IMR-90 (cell line): ENCODE measurements at regions not wholly inside any gene's neighbourhood (a gene's known extent, or its start where the extent isn't known, plus 50 kb on each side); places are given as distances from the start of the nearest gene placed in this dataset.
"Not testable (repeated sequence)": the region's sequence is repeated elsewhere in the genome, so short reads cannot be mapped to it uniquely, and the experiment has no call there.

ENCODE experiments used
- ATAC-seq: fragments of 200-7000 bp; cut with Tn5 transposase; 2 replicates; pipeline ENCODE4 v1.9.1; 2020; ENCODE audit warnings: low read depth, mild to moderate bottlenecking, moderate library complexity
- BruUV-seq: library from RNA; stranded (reverse); fragments of 400-500 nt; replicated peaks from 2 replicates; lab custom pipeline; 2021; lab: Mats Ljungman, UMichigan
- CTCF ChIA-PET: fragments of 300-600 bp; formaldehyde crosslinking; extraction: SDS; loops from one replicate; lab custom pipeline; 2021; ENCODE audit warnings: antibody characterized with exemption; lab: Yijun Ruan, JAX
- POLR2A ChIA-PET: fragments of 300-600 bp; sonication (Branson Sonifier 250); formaldehyde crosslinking; loops from one replicate; lab custom pipeline; 2022; ENCODE audit warnings: antibody characterized with exemption; ENCODE audit not compliant: unreplicated experiment; lab: Charles Lee
- DNase-seq: peaks from one replicate; pipeline ENCODE4 v3.0.0; 2013
- H2AFZ ChIP-seq: replicated peaks from 2 replicates; pipeline ENCODE3; 2013; ENCODE audit warnings: low read length, mild to moderate bottlenecking; ENCODE audit not compliant: poor library complexity
- H2AK5ac ChIP-seq: 2 replicates; pipeline ENCODE4 v1.6.1; 2013; ENCODE audit warnings: low read depth, low read length, inconsistent platforms
- H2AK9ac ChIP-seq: replicated peaks from 2 replicates; pipeline ENCODE3; 2013; ENCODE audit warnings: mild to moderate bottlenecking, low read depth, low read length, moderate library complexity; ENCODE audit not compliant: poor library complexity
- H2BK120ac ChIP-seq: 2 replicates; pipeline ENCODE4 v1.6.1; 2013; ENCODE audit warnings: low read depth, low read length, inconsistent platforms
- H2BK15ac ChIP-seq: 3 replicates; pipeline ENCODE4 v1.6.1; 2013; ENCODE audit warnings: low read depth, low read length, inconsistent platforms
- H2BK20ac ChIP-seq: 2 replicates; pipeline ENCODE4 v1.6.1; 2013; ENCODE audit warnings: low read depth, mild to moderate bottlenecking, inconsistent platforms, low read length, moderate library complexity
- H2BK5ac ChIP-seq: 2 replicates; pipeline ENCODE4 v1.6.1; 2013; ENCODE audit warnings: mild to moderate bottlenecking, low read depth, low read length, inconsistent platforms; ENCODE audit not compliant: poor library complexity, severe bottlenecking
- H3K14ac ChIP-seq: replicated peaks from 2 replicates; pipeline ENCODE4 v1.6.1; 2013; ENCODE audit warnings: low read depth, low read length, inconsistent platforms
- H3K18ac ChIP-seq: 2 replicates; pipeline ENCODE4 v1.6.1; 2013; ENCODE audit warnings: low read depth, low read length, control low read depth
- H3K23ac ChIP-seq: 2 replicates; pipeline ENCODE4 v1.6.1; 2013; ENCODE audit warnings: low read depth, low read length, inconsistent platforms
- H3K27ac ChIP-seq: 2 replicates; pipeline ENCODE4 v1.5.1; 2013; ENCODE audit warnings: mild to moderate bottlenecking, control low read depth, low read length; ENCODE audit not compliant: insufficient read depth
- H3K27me3 ChIP-seq: 2 replicates; pipeline ENCODE4 v1.6.1; 2013; ENCODE audit warnings: low read length; ENCODE audit not compliant: control insufficient read depth, insufficient read depth
- H3K36me3 ChIP-seq: 2 replicates; pipeline ENCODE4 v1.6.1; 2013; ENCODE audit warnings: low read length, mixed read lengths; ENCODE audit not compliant: control insufficient read depth, insufficient read depth
- H3K4ac ChIP-seq: 2 replicates; pipeline ENCODE4 v1.6.1; 2013; ENCODE audit warnings: low read depth, low read length, inconsistent platforms
- H3K4me1 ChIP-seq: 2 replicates; pipeline ENCODE4 v1.6.1; 2013; ENCODE audit warnings: low read length, mixed read lengths; ENCODE audit not compliant: control insufficient read depth, insufficient read depth
- H3K4me2 ChIP-seq: 2 replicates; pipeline ENCODE4 v1.6.1; 2013; ENCODE audit warnings: low read depth, mild to moderate bottlenecking, control low read depth, low read length, moderate library complexity
- H3K4me3 ChIP-seq: 2 replicates; pipeline ENCODE4 v1.5.1; 2013; ENCODE audit warnings: low read depth, mild to moderate bottlenecking, control low read depth, low read length, moderate library complexity; ENCODE audit not compliant: insufficient read depth
- H3K56ac ChIP-seq: 2 replicates; pipeline ENCODE4 v1.6.1; 2013; ENCODE audit warnings: low read length, inconsistent platforms; ENCODE audit not compliant: insufficient read depth; ENCODE audit errors: extremely low read depth
- H3K79me1 ChIP-seq, 2 experiments: 2 replicates each; pipeline ENCODE4 v1.6.1; 2013; ENCODE audit warnings: low read length in 2 of 2, inconsistent platforms in 1 of 2, low read depth in 1 of 2
- H3K9ac ChIP-seq: 2 replicates; pipeline ENCODE4 v1.6.1; 2013; ENCODE audit warnings: low read depth, low read length, control low read depth
- H3K9me1 ChIP-seq: 2 replicates; pipeline ENCODE4 v1.6.1; 2013; ENCODE audit warnings: low read length, inconsistent platforms; ENCODE audit not compliant: insufficient read depth
- H3K9me3 ChIP-seq: 2 replicates; pipeline ENCODE4 v1.6.1; 2013; ENCODE audit warnings: low read length; ENCODE audit not compliant: control insufficient read depth, insufficient read depth
- H4K20me1 ChIP-seq: 2 replicates; pipeline ENCODE4 v1.6.1; 2013; ENCODE audit warnings: low read length, inconsistent platforms; ENCODE audit not compliant: insufficient read depth
- H4K5ac ChIP-seq: 2 replicates; pipeline ENCODE4 v1.6.1; 2013; ENCODE audit warnings: mild to moderate bottlenecking, low read depth, low read length, control low read depth
- H4K8ac ChIP-seq, 2 experiments: 2 replicates each; pipeline ENCODE4 v1.6.1; 2013; ENCODE audit warnings: low read depth in 2 of 2, low read length in 2 of 2, control low read depth in 1 of 2, inconsistent platforms in 1 of 2
- H4K91ac ChIP-seq: 2 replicates; pipeline ENCODE4 v1.6.1; 2013; ENCODE audit warnings: low read depth, low read length, inconsistent platforms; ENCODE audit not compliant: insufficient read depth
- CHD1 ChIP-seq: IDR thresholded peaks from 2 replicates; pipeline ENCODE4 v1.6.1; 2012; ENCODE audit warnings: low read depth, low read length, improper control_type of control experiment
- WGBS, 2 experiments: methylation state at CpG; one replicate each; pipeline versions ENCODE4 v1.1.5 to v1.1.7; 2013; ENCODE audit warnings: missing lambda C conversion rate in 2 of 2; ENCODE audit not compliant: insufficient read length in 1 of 2; ENCODE audit errors: extremely low coverage in 2 of 2; 5-methylcytosine and 5-hydroxymethylcytosine counted together
- dilution Hi-C: fragments of 300-500 bp; cut with HindIII; formaldehyde crosslinking; loops from one replicate; pipeline ENCODE4 v1.14.3; 2018; ENCODE audit warnings: low sequenced_read_pairs; ENCODE audit not compliant: unreplicated experiment
- in situ Hi-C: fragments of 300-500 bp; cut with MboI; formaldehyde crosslinking; loops from 3 replicates; pipeline ENCODE4 v1.14.3; 2019; ENCODE audit warnings: low sequenced_read_pairs, inconsistent platforms, mixed read lengths
- intact Hi-C: fragments of 100-400 bp; cut with micrococcal nuclease; formaldehyde crosslinking; loops from 2 replicates; pipeline ENCODE4 v1.10.0; 2022

- H3K9ac ChIP-seq = no peak overlapping the region
- no peaks in the 10 kb centered on the region for H3K27me3 ChIP-seq
- no peak overlapping the region for H3K27ac ChIP-seq
- intact Hi-C loops = no loop called here
- H3K79me1 ChIP-seq = no peaks in the 10 kb centered on the region
- no peak overlapping the region for H2BK5ac ChIP-seq
- in situ Hi-C loops = no loop called here
- no peak overlapping the region for H2AFZ ChIP-seq
- H3K36me3 ChIP-seq = no peaks in the 10 kb centered on the region
- H2AK9ac ChIP-seq = no peak overlapping the region
- no peak for TF ChIP-seq CHD1
- no peak overlapping the region for H4K91ac ChIP-seq
- no peaks in the 10 kb centered on the region for H3K9me1 ChIP-seq
- no peak overlapping the region for H3K4me2 ChIP-seq
- no peak overlapping the region for H4K8ac ChIP-seq
- H3K14ac ChIP-seq = no peak overlapping the region
- no peak overlapping the region for H3K18ac ChIP-seq
- no TSS peak for BruUV-seq
- H2BK20ac ChIP-seq = no peak overlapping the region
- no peak overlapping the region for H3K4me3 ChIP-seq
- ChIA-PET POLR2A (no interaction called here), CTCF (no interaction called here)
- no peak overlapping the region for H2BK15ac ChIP-seq
- no peak overlapping the region for H4K5ac ChIP-seq
- H3K9me3 ChIP-seq = no peaks in the 10 kb centered on the region
- no peaks in the 10 kb centered on the region for H4K20me1 ChIP-seq
- no peak overlapping the region for H2BK120ac ChIP-seq
- H3K4me1 ChIP-seq = no peaks in the 10 kb centered on the region
- dilution Hi-C loops = no loop called here
- no peak overlapping the region for H2AK5ac ChIP-seq
- ATAC-seq (peak; percentile 60), DNase-seq (peak; percentile 35)
- no peak overlapping the region for H3K4ac ChIP-seq
- H3K23ac ChIP-seq = no peak overlapping the region
- H3K56ac ChIP-seq = no peak overlapping the region
These were observed 335.8 kb downstream of the FAT4 start for GRCh38 chr4:125650557-125650956.

DNA sequence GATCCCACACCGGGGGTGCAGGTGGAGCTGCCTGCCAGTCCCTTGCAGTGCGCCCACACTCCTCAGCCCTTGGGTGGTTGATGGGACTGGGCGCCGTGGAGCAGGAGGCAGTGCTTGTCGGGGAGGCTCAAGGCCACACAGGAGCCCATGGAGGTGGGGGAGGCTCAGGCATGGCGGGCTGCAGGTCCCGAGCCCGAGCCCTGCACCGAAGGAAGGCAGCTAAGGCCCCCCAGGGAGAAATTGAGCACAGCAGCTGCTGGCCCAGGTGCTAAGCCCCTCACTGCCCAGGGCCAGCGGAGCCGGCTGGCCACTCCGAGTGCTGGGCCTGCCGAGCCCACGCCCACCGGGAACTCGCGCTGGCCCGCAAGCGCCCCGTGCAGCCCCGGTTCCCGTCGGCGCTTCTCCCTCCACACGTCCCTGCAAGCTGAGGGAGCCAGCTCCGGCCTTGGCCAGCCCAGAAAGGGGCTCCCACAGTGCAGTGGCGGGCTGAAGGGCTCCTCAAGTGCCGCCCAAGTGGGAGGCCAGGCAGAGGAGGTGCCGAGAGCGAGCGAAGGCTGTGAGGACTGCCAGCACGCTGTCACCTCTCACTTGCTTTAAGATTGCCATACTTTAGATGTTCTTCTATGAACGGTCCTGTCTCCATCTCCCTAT, 337.1 kb downstream of the FAT4 start:
- H3K9me1 ChIP-seq, intact Hi-C loops, H4K91ac ChIP-seq, H2BK20ac ChIP-seq, H4K20me1 ChIP-seq, H3K27me3 ChIP-seq, H3K79me1 ChIP-seq, POLR2A ChIA-PET, H3K14ac ChIP-seq, H4K5ac ChIP-seq, H3K18ac ChIP-seq, H3K4me1 ChIP-seq, H3K56ac ChIP-seq, H3K4me2 ChIP-seq, H3K36me3 ChIP-seq, dilution Hi-C loops, BruUV-seq, H2AK9ac ChIP-seq, H3K9ac ChIP-seq, H3K4ac ChIP-seq, H2BK5ac ChIP-seq, H3K4me3 ChIP-seq, H3K27ac ChIP-seq, H4K8ac ChIP-seq, H2BK15ac ChIP-seq, H2BK120ac ChIP-seq, H3K9me3 ChIP-seq, H2AK5ac ChIP-seq, H2AFZ ChIP-seq, ATAC-seq, in situ Hi-C loops, DNase-seq, CTCF ChIA-PET, H3K23ac ChIP-seq: not testable (repeated sequence)
- WGBS, 2 experiments = 98% methylated on average over 21 of the region's 33 CpGs; no CpG with 5 or more reads in 1 of the 2 experiments
